Upper lobe of right lung (tissue), 1 donor: ENCODE measurements at regions not wholly inside any gene's neighbourhood (a gene's known extent, or its start where the extent isn't known, plus 50 kb on each side); places are given as distances from the start of the nearest gene placed in this dataset.

Experiments
- ATAC-seq: fragments of 200-7000 bp; cut with Tn5 transposase; one replicate; pipeline ENCODE4 v1.9.1; 2020; ENCODE audit warnings: mild to moderate bottlenecking, moderate library complexity
- DNase-seq: peaks from one replicate; pipeline ENCODE4 v3.0.0-alpha.2; 2020
- H3K27ac ChIP-seq: fragments of 200-600 bp; one replicate; pipeline ENCODE4 v1.8.0; 2022
- H3K27me3 ChIP-seq: fragments of 200-600 bp; one replicate; pipeline ENCODE4 v1.8.0; 2022; ENCODE audit warnings: mild to moderate bottlenecking
- H3K36me3 ChIP-seq: fragments of 200-600 bp; one replicate; pipeline ENCODE4 v1.8.0; 2022
- H3K4me1 ChIP-seq: fragments of 200-600 bp; one replicate; pipeline ENCODE4 v1.8.0; 2022
- H3K4me3 ChIP-seq: fragments of 200-600 bp; one replicate; pipeline ENCODE4 v1.8.0; 2022; ENCODE audit warnings: mild to moderate bottlenecking
- H3K9me3 ChIP-seq: fragments of 200-600 bp; one replicate; pipeline ENCODE4 v1.8.0; 2022
- intact Hi-C: fragments of 100-400 bp; cut with DNase I; formaldehyde crosslinking; loops from one replicate; pipeline ENCODE4 v1.11.0; 2022
- TF ChIP-seq, protein P1 (sequence below): fragments of 200-600 bp; IDR thresholded peaks from one replicate; pipeline ENCODE4 v1.8.0; 2022; ENCODE audit warnings: antibody characterized with exemption
- donor health status: DM: no; HTN: yes; CAD: no; lungs with severe emphysema.

DNA sequence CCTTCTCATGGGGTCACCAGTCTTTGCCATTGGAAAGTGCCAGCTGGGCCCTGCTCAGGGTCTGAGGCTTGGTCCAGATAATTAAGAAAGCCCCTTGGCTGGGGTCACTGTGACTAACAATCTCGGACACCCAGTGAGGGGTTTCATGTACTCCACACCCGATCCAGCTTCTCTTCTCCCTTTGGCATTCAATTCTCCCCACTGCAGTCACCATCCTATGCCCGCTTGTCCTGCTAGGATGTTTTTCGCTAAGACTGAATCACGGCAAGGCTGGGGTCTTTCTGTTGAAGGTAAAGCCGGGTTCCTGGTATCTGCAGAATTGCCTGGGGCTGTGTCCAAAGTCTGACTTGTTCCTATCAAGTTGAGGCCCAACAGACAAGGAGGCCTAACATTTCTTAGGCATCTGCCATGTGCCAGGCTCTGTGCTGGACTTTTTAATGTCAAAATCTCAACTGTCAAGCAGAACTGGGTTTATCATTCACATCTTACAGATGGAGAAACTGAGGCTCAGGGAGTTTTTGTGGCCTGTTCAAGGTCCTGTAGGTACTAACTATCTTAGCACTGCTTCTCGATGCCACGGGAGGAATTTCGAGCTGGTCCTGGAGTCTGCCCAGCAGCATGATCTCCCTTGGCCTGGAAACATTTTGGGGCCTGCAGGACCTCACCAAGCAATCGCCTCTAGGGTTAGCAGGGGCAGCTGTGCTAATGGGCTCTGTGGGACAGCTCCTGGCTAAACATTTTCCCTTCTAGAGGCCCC, 142.0 kb upstream of the ALDH1B1 start:
- DNase-seq, result no peak
- H3K4me1 ChIP-seq, result no peaks in the 10 kb centered on the region
- no peak overlapping the region for H3K27ac ChIP-seq
- ATAC-seq, result no peak
- H3K36me3 ChIP-seq, result no peaks in the 10 kb centered on the region
- no peaks in the 10 kb centered on the region for H3K9me3 ChIP-seq
- intact Hi-C loops, result no loop called here
- no peaks in the 10 kb centered on the region for H3K27me3 ChIP-seq
- no peak overlapping the region for H3K4me3 ChIP-seq
- TF ChIP-seq, protein P1, sequence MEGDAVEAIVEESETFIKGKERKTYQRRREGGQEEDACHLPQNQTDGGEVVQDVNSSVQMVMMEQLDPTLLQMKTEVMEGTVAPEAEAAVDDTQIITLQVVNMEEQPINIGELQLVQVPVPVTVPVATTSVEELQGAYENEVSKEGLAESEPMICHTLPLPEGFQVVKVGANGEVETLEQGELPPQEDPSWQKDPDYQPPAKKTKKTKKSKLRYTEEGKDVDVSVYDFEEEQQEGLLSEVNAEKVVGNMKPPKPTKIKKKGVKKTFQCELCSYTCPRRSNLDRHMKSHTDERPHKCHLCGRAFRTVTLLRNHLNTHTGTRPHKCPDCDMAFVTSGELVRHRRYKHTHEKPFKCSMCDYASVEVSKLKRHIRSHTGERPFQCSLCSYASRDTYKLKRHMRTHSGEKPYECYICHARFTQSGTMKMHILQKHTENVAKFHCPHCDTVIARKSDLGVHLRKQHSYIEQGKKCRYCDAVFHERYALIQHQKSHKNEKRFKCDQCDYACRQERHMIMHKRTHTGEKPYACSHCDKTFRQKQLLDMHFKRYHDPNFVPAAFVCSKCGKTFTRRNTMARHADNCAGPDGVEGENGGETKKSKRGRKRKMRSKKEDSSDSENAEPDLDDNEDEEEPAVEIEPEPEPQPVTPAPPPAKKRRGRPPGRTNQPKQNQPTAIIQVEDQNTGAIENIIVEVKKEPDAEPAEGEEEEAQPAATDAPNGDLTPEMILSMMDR, result no peak

DNA sequence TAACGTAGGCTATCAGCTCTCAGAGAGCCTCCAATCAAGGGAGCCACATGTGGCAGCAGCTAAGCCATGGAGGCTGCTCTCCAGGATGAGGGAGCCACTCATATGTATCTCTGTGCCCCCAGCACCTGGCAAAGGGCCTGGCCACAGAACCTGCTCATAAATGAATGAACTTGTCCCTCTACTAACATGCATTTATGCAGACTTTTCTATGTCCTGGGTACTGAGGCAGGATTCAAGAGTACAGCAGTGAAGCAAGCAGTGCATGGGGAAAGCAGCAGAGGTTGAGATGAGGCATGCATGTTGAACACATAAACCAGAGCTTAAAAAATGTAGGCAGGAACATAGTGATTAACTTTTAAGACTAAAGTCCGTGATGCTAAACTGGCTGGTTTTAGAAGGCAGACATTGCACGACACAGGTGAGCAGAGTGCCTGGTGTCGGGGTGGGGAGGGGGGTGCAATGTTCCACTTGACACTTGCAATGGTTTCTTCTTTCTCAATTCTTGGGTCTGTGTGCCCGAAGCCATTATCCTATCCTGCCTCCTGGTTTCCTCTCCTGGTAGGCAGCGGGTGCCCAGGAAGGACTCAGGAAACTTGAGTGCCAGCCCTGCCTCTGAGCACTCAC, 142.8 kb upstream of the ALDH1B1 start:
- no peaks in the 10 kb centered on the region for H3K4me1 ChIP-seq
- H3K27ac ChIP-seq, result no peak overlapping the region
- intact Hi-C loops, result no loop called here
- TF ChIP-seq, protein P1, result no peak
- no peak for DNase-seq
- H3K36me3 ChIP-seq, result no peaks in the 10 kb centered on the region
- no peaks in the 10 kb centered on the region for H3K9me3 ChIP-seq
- no peak for ATAC-seq
- no peak overlapping the region for H3K4me3 ChIP-seq
- no peaks in the 10 kb centered on the region for H3K27me3 ChIP-seq

DNA sequence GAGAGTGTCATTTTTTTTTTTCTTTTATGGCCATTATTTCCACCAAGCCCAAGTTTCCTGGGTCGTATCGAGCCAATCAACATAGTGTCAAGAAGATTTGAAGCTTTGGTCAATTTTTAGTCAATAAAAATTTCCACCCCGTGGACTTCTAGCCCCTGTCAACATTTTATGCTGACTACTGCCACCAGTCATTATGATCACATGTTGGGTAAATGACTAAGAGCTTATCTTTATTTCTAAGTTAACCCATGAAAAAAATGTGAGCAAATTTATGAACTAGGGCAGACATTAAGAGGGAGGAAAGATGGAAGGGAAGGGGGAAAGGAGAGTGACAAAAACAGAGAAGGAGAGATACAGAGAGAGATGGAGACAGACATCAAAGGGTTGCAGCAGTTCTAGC, 143.5 kb upstream of the ALDH1B1 start:
- no peak for DNase-seq
- TF ChIP-seq, protein P1, result no peak
- Histone ChIP-seq H3K9me3 (no peaks in the 10 kb centered on the region), H3K36me3 (no peaks in the 10 kb centered on the region), H3K27me3 (no peaks in the 10 kb centered on the region), H3K27ac (no peak overlapping the region), H3K4me3 (no peak overlapping the region), H3K4me1 (no peaks in the 10 kb centered on the region)
- intact Hi-C loops, result no loop called here
- no peak for ATAC-seq

DNA sequence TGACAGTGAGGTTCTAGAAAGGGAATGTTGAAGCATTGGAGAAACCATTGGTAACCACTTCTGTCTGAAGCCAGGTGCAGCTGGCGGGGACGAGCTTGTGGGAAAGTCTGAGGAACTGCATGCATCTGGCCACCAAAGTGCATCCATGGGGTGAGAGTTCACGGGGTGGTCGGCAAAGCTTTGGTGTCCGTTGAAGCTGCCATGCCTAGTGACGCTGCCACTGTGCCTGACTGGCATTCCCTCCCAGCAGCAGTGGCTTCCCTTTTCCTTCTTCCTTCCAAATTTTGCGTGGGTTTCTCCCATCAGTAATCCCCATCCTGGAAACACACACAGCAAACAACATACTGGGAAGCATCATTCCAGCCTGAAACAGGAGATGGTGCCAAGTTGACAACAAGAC, 145.7 kb upstream of the ALDH1B1 start:
- ATAC-seq (no peak), DNase-seq (no peak)
- Histone ChIP-seq H3K27ac (no peak overlapping the region), H3K4me1 (no peaks in the 10 kb centered on the region), H3K27me3 (no peaks in the 10 kb centered on the region), H3K36me3 (no peaks in the 10 kb centered on the region), H3K4me3 (no peak overlapping the region), H3K9me3 (no peaks in the 10 kb centered on the region)
- intact Hi-C loops, result no loop called here
- TF ChIP-seq, protein P1, result no peak

DNA sequence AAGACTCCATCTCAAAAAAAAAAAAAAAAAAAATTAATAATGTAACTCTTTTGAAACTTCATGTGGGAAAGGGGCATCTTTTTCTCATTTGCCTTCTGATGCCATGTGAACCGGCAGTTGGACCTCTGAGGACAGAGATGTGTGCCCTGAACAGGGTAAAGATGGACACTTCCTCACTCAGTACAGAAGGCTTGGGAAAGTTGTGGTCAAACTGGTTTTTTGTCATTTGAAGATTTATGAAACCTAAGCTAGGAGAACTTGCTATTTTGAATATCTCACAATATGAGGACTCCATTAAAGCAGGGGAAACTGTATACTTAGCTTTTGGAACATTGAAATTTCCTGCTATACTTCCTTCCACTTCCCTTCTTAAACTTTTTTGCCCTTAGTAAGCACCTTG, 147.5 kb upstream of the ALDH1B1 start:
- Histone ChIP-seq H3K4me3 (no peak overlapping the region), H3K9me3 (no peaks in the 10 kb centered on the region), H3K4me1 (no peaks in the 10 kb centered on the region), H3K27me3 (no peaks in the 10 kb centered on the region), H3K36me3 (no peaks in the 10 kb centered on the region), H3K27ac (no peak overlapping the region)
- intact Hi-C loops, result no loop called here
- no peak for DNase-seq
- TF ChIP-seq, protein P1, result no peak
- ATAC-seq, result no peak
